Activated T-cell treated with anti-CD3 and anti-CD28 coated beads, Interleukin-2, amount 50 U/mL, for 1 hour (primary cell): ENCODE measurements at regions not wholly inside any gene's neighbourhood (a gene's known extent, or its start where the extent isn't known, plus 50 kb on each side); places are given as distances from the start of the nearest gene placed in this dataset.

ENCODE experiments used
- DNase-seq: peaks from one replicate; pipeline ENCODE4 v3.0.0-alpha.2; 2020

- DNase-seq, result no peak
These were observed 266.8 kb downstream of the ABHD5 start for GRCh38 chr3:43957553-43957952.

DNA sequence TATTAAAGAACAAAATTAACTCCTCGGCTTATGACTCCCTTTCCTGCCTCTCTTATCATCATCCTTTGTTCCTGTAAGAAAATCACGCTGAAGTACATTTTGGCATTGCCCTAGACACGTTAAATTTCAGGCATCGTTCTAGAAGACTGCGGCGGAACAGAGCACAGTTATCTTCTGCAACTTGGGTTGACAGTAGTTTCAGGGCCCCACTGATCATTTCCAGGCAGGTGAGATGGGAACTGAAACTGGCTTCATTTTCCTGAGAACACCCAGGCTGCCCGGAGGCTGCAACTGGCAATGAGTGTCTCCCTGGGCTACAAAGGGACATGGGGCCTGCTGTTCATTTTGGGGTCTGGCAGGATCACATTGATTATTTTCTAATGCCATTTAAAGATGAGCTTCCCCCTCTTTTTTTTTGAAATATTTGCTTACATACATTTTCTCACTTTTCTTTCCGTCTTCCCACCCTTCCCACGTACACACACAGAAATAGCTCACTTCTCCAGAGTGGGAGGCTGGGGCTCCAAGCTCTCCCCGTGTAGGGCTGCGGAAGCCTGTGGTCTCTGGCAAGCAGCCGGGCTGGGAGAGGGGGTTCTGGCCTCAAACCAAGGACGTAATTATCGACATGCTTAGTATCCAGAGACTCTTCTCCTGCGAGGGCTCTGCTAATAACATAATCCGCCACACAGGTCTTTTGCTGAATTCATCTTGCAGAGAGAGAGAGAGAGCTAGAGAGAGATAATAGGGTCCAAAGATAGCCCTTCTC, 267.4 kb downstream of the ABHD5 start:
- DNase-seq, result no peak

- no peak for DNase-seq
These were observed 268.2 kb downstream of the ABHD5 start for GRCh38 chr3:43958973-43959372.

GRCh38 chr3:43959498-43960447, 269.0 kb downstream of the ABHD5 start:
- no peak for DNase-seq

GRCh38 chr3:43960448-43960840, 269.7 kb downstream of the ABHD5 start:
- DNase-seq, result no peak

DNA sequence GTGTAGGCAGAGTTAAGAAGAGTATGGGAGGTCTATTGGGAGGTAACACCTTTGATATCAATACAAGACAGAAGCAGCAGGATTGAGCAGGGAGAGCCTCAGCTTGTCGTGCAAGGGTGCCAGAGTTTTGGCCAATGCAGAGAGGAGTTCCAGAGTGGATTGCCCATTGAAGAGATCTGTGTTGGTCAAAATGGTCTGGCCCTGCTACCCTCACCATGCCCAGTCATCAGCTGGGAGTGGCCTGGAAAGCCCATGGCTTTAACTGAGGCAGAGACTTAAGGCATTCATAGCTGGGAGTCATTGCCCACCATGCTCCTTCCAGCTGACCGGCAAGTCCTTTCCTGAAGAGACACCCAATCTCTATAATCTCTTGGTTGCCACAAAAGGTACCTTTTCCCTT, 271.3 kb downstream of the ABHD5 start:
- DNase-seq, result no peak

DNA sequence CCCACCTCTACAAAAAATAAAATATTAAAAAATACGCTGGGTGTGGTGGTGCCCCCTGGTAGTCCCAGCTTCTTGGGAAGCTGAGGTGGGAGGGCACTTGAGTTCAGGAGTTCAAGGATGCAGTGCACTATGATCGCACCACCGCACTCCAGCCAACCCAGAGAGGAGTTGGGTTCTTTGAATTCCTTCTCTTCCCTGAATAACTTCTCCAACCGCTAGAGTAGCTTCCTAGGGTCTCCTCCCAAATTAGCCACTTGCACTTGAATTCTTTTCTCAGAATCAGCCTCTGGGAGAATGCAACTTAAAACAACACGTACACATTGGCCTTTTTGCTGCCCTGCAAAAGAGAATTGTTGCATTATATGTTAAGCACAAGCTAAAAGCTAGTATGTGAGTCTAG, 272.5 kb downstream of the ABHD5 start:
- DNase-seq, result no peak

DNA sequence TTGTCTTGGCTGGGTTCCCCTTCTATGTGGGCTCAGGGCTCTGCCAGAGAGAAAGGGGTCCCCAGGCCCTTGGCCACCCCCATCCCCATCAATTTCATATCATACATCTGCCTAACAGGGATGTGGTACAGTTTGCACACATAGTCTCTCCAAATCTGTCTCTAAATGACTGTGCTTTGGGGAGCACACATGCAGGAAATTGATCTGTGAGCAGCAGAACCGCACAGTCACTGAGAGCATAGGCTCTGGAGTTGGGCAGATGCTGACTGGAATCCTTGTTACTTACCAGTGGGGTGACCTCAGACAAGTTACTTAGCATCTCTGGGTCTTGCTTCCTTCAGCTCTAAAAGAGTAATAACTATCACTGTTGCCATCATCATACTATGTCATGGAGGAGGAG, 273.9 kb downstream of the ABHD5 start:
- DNase-seq, result no peak

- DNase-seq, result no peak
These were observed 274.9 kb downstream of the ABHD5 start for GRCh38 chr3:43965656-43966055.

GRCh38 chr3:43966126-43966525, 275.4 kb downstream of the ABHD5 start:
- DNase-seq, result no peak

GRCh38 chr3:43966530-43966929, 275.2 kb upstream of the TOPAZ1 start:
- no peak for DNase-seq

DNA sequence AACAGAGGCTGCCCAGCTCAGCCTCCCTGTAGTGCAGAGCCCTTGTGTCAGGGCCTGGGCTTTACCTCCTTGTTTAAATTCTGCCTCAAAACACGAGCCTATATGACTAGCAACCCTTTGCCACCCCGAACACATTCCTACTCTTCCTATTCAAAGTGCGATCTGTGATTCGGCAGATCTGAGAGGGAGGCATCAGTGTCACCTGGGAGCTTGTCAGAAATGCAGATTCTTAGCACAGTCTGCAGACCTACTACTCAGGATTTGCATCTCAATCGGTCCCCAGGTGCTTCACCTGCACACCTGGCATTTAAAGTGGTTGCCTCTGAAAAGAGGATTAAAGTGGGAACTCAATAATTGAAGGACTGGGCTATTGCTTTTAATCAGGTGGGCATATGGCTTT, 273.2 kb upstream of the TOPAZ1 start:
- no peak for DNase-seq

- no peak for DNase-seq
These were observed 271.7 kb upstream of the TOPAZ1 start for GRCh38 chr3:43969944-43970343.

DNA sequence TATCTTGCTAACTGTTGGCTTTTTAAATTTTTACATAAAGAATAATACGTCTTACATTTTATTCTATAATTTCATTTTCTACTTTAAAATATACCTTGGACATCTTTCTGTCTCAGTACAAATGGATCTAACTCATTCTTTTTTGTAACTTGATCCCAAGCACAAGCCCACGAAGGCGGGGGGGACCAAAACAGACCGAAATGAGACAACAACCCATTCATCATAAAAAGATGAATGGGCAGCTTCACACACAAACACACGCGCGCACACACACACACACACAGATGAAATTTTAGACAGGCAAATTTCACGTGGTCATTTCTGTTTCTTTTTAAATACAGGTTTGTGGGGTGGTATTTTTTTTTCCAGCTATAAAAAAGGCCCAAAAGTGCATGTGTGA, 271.3 kb upstream of the TOPAZ1 start:
- no peak for DNase-seq

DNA sequence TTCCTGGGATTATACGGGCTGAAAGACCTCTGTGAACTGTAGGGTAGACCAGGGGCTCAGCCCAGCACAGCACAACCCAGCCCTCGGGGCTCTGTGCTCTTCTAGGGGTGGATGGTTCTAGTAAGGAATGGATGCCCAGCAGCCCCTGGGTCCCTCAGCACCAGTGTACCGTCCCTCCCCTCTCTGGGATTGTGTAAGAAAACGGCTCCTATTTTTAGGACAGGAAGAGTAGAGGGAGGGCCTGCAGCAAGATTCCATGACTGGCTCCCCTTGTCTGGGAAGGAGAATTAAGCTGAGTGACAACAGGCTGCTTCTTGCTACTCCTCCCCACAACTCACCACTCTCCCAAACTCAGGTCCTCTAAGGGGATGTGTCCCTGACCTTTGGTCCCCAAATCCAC, 270.8 kb upstream of the TOPAZ1 start:
- no peak for DNase-seq

- no peak for DNase-seq
These were observed 270.2 kb upstream of the TOPAZ1 start for GRCh38 chr3:43971486-43971885.

GRCh38 chr3:43978708-43979107, 263.0 kb upstream of the TOPAZ1 start:
- DNase-seq, result no peak

DNA sequence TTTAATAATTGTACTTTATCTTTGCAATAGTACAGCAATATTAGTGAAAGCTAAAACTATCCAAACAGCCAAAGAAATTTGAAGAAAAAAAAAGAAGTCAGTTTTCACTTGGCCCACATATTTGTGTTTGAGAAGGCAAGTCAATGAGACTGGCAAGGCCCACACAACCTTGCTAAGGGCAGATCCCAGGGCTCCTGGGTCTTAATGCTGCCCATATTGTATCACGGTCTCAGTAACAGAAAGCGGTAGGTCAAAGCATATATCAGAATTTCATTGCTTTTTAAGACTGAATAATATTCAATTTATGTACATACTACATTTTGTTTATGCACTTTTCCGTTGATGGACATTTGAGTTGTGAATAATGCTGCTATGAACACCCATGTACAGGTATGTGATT, 262.0 kb upstream of the TOPAZ1 start:
- no peak for DNase-seq

DNA sequence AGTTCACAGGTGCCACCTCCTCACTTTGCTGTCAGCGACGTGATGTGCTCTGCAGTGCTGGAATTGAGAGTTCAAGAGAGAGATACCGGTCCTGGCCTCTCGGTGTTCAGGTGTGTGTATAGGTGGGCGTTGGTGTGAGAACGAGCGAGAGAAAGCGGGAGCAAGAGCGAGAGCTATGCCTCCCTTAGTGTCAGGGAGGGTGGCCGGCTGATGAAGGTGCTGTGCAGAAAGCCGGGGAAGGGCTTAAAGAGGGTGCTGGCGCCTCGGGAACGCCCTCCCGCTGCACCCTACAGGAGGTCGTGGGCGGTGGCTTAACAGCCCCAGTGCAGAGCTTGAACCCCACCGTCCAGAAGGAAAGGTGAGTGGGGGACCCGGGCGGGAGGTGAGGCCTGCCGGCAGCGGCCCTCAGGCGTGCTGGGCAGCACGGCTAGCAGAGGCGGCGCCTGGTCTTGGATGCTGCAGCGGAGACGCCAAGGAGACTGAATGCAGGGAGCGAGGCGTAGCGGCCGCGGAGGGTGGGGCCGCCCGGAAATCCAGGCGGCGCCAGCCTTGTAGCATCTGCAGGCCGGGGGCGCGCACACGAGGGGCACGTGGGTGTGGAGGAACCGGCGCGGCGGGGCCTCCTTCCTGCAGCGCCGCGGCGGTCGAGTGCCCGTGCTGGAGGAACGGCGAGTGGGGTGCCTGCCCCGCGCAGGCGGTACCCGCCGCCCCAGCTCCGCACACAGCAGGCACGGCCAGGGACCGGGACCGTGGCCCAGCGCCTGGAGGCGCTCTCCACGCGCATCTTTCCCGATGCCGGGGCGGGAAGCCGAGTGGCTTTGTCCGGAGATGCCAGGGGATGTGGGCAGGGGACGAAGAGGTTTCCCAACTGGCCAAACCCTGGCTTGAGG, 246.8 kb upstream of the TOPAZ1 start:
- peak; percentile 24 for DNase-seq

- DNase-seq, result peak; percentile 20
These were observed 245.9 kb upstream of the TOPAZ1 start for GRCh38 chr3:43995547-43996378.

GRCh38 chr3:43996379-43997301, 245.0 kb upstream of the TOPAZ1 start:
- DNase-seq, result peak; percentile 21
